A549 (cell line): ENCODE measurements at regions not wholly inside any gene's neighbourhood (a gene's known extent, or its start where the extent isn't known, plus 50 kb on each side); places are given as distances from the start of the nearest gene placed in this dataset.

Source experiments
- ATAC-seq, 2 experiments: fragments of 200-7000 bp in 1 of 2; fragments of >200 bp in 1 of 2; cut with Nextera tagmentation in 1 of 2; cut with Tn5 transposase in 1 of 2; 3 replicates each; pipeline versions ENCODE4 v1.8.0 to v1.9.1; 2018 to 2020; ENCODE audit warnings: mild to moderate bottlenecking in 1 of 2, moderate library complexity in 1 of 2
- CTCF ChIA-PET: fragments of 300-600 bp; sonication (Branson Sonifier 250); formaldehyde crosslinking; extraction: SDS; loops from one replicate; lab custom pipeline; 2021; ENCODE audit warnings: antibody characterized with exemption, inconsistent platforms; lab: Yijun Ruan, JAX
- POLR2A ChIA-PET: fragments of 350-600 bp; formaldehyde crosslinking; extraction: SDS; loops from one replicate; lab custom pipeline; 2021; ENCODE audit warnings: antibody characterized with exemption, inconsistent platforms; lab: Yijun Ruan, JAX
- DNase-seq, 2 experiments: peaks; one replicate each; pipeline versions ENCODE4 v3.0.0 to v3.0.0-alpha.2; 2011 to 2016; ENCODE audit warnings: low read depth in 1 of 2, low spot score in 1 of 2
- FAIRE-seq: peaks from 2 replicates; lab custom pipeline; 2011; peaks lifted over from hg19 to GRCh38; lab: Jason Lieb, UNC
- H3K27ac ChIP-seq, 2 experiments: fragments of >200 bp; sonication (Bioruptor Twin); formaldehyde crosslinking; 3 replicates each; pipeline ENCODE4 v1.5.1; 2016 to 2017
- H3K4me1 ChIP-seq: fragments of >200 bp; sonication (Bioruptor Twin); formaldehyde crosslinking; 3 replicates; pipeline ENCODE4 v1.6.1; 2016
- H3K4me2 ChIP-seq: fragments of >200 bp; sonication (Bioruptor Twin); formaldehyde crosslinking; 3 replicates; pipeline ENCODE4 v1.6.1; 2016
- H3K4me3 ChIP-seq: fragments of >200 bp; sonication (Bioruptor Twin); formaldehyde crosslinking; 3 replicates; pipeline ENCODE4 v1.5.1; 2016
- H3K9me3 ChIP-seq: fragments of >200 bp; sonication (Bioruptor Twin); formaldehyde crosslinking; 3 replicates; pipeline ENCODE4 v1.6.1; 2016
- BHLHE40 ChIP-seq: IDR thresholded peaks from 2 replicates; pipeline ENCODE4 v1.6.1; 2012; ENCODE audit warnings: low read depth, low read length, inconsistent platforms
- CBX2 ChIP-seq: fragments of 200-600 bp; sonication (generic); IDR thresholded peaks from 2 replicates; pipeline ENCODE4 v1.6.1; 2016; ENCODE audit warnings: low read depth, mild to moderate bottlenecking, borderline replicate concordance
- CHD2 ChIP-seq: fragments of 150-350 bp; IDR thresholded peaks from 2 replicates; pipeline ENCODE4 v1.6.1; 2014; ENCODE audit warnings: low read length; ENCODE audit not compliant: partially characterized antibody
- E2F6 ChIP-seq: IDR thresholded peaks from 2 replicates; pipeline ENCODE4 v1.6.1; 2012; ENCODE audit warnings: low read depth, borderline replicate concordance
- EHF ChIP-seq: fragments of 250-450 bp; sonication (Bioruptor Pico); IDR thresholded peaks from 2 replicates; pipeline ENCODE4 v1.5.0; 2020; ENCODE audit warnings: mild to moderate bottlenecking
- HMGXB4 ChIP-seq: fragments of 250-450 bp; sonication (Bioruptor Pico); IDR thresholded peaks from 2 replicates; pipeline ENCODE4 v1.5.0; 2021; ENCODE audit warnings: mild to moderate bottlenecking, moderate library complexity, borderline replicate concordance
- KDM1A ChIP-seq: fragments of 200-600 bp; sonication (generic); IDR thresholded peaks from 2 replicates; pipeline ENCODE4 v1.6.1; 2016; ENCODE audit warnings: low read depth, mild to moderate bottlenecking
- NR3C1 ChIP-seq: fragments of >200 bp; sonication (Bioruptor Twin); formaldehyde crosslinking; IDR thresholded peaks from 3 replicates; pipeline ENCODE4 v1.6.1; 2017
- PBX3 ChIP-seq: IDR thresholded peaks from 2 replicates; pipeline ENCODE4 v1.6.1; 2012
- REST ChIP-seq: fragments of 200-600 bp; sonication (generic); IDR thresholded peaks from 2 replicates; pipeline ENCODE4 v1.6.1; 2016; ENCODE audit warnings: antibody characterized with exemption, mild to moderate bottlenecking, moderate library complexity
- SMC3 ChIP-seq: fragments of >200 bp; sonication (Bioruptor Twin); formaldehyde crosslinking; IDR thresholded peaks from 3 replicates; pipeline ENCODE4 v1.6.1; 2018; ENCODE audit warnings: inconsistent platforms
- USF2 ChIP-seq: fragments of 450-650 bp; IDR thresholded peaks from 2 replicates; pipeline ENCODE4 v1.6.1; 2014; ENCODE audit warnings: antibody characterized with exemption
- ZC3H11A ChIP-seq: fragments of 450-650 bp; IDR thresholded peaks from 2 replicates; pipeline ENCODE4 v1.6.1; 2014; ENCODE audit warnings: antibody characterized with exemption, mild to moderate bottlenecking
- WGBS: methylation state at CpG from one replicate; pipeline ENCODE4 v1.1.6; 2017; ENCODE audit errors: missing lambda C conversion rate; 5-methylcytosine and 5-hydroxymethylcytosine counted together

- no peak for TF ChIP-seq HMGXB4 (CRISPR knock-in tag)
- no peak for TF ChIP-seq CBX2
- TF ChIP-seq SMC3, result no peak
- TF ChIP-seq ZC3H11A, result no peak
- Histone ChIP-seq H3K9me3 (no peaks in the 10 kb centered on the region), H3K4me2 (no peak overlapping the region), H3K4me1 (no peaks in the 10 kb centered on the region), H3K27ac (no peak overlapping the region), H3K4me3 (no peak overlapping the region)
- FAIRE-seq, result no peak
- CTCF ChIA-PET, result interaction anchor here (0.7 kb wide), 1 partner anchor 447 kb away, joined by 3 read pairs; no protein-coding TSS in a partner anchor
- DNase-seq, result no peak
- POLR2A ChIA-PET, result no interaction called here
- WGBS, result 67% methylated on average over 1 of the region's 1 CpG
- no peak for ATAC-seq
Observed at GRCh38 chr1:81209461-81209860, 591.3 kb upstream of the ADGRL2 start.

- CTCF ChIA-PET, result no interaction called here
- POLR2A ChIA-PET, result no interaction called here
Observed at GRCh38 chr1:81208441-81208840, 592.3 kb upstream of the ADGRL2 start.

More at GRCh38 chr1:81208441-81208840, 592.3 kb upstream of the ADGRL2 start:
- H3K4me2 ChIP-seq, result no peak overlapping the region
- ATAC-seq, result no peak
- H3K4me1 ChIP-seq, result no peaks in the 10 kb centered on the region
- no peak overlapping the region for H3K27ac ChIP-seq
- 44% methylated on average over 11 of the region's 13 CpGs for WGBS
- TF ChIP-seq CBX2 (no peak), CHD2 (no peak), USF2 (no peak), E2F6 (no peak), PBX3 (no peak), NR3C1 (no peak), BHLHE40 (no peak), REST (no peak), EHF (CRISPR knock-in tag) (no peak), KDM1A (no peak)
- FAIRE-seq, result no peak
- no peak for DNase-seq
- no peaks in the 10 kb centered on the region for H3K9me3 ChIP-seq
- H3K4me3 ChIP-seq, result no peak overlapping the region
